PC-3 (cell line): ENCODE measurements at regions not wholly inside any gene's neighbourhood (a gene's known extent, or its start where the extent isn't known, plus 50 kb on each side); places are given as distances from the start of the nearest gene placed in this dataset.
A peak's percentile ranks its signal among the peaks of the same experiment; 100 is the strongest.

ENCODE experiments used
- ATAC-seq: fragments of 200-7000 bp; cut with Tn5 transposase; 2 replicates; pipeline ENCODE4 v1.9.1; 2020; ENCODE audit warnings: mild to moderate bottlenecking, moderate library complexity
- BruUV-seq: library from RNA; stranded (reverse); fragments of 400-500 nt; replicated peaks from 2 replicates; lab custom pipeline; 2021; lab: Mats Ljungman, UMichigan
- CTCF ChIA-PET: fragments of 300-600 bp; sonication (Branson Sonifier 250); formaldehyde crosslinking; loops from one replicate; lab custom pipeline; 2022; ENCODE audit warnings: antibody characterized with exemption; lab: Charles Lee
- POLR2A ChIA-PET: fragments of 300-600 bp; sonication (Branson Sonifier 250); formaldehyde crosslinking; loops from one replicate; lab custom pipeline; 2022; ENCODE audit warnings: antibody characterized with exemption; ENCODE audit not compliant: unreplicated experiment; lab: Charles Lee
- DNase-seq: peaks from one replicate; pipeline ENCODE4 v3.0.0-alpha.2; 2015
- H2AFZ ChIP-seq: fragments of 300-600 bp; sonication (generic); 2 replicates; pipeline ENCODE4 v1.6.0; 2016; ENCODE audit warnings: antibody characterized with exemption, low read length
- H3F3A ChIP-seq: fragments of 300-600 bp; sonication (generic); one replicate; pipeline ENCODE4 v1.6.0; 2017; ENCODE audit warnings: antibody characterized with exemption, low read length, control low read depth, mild to moderate bottlenecking; ENCODE audit not compliant: unreplicated experiment
- H3K27ac ChIP-seq: fragments of 300-600 bp; sonication (generic); 2 replicates; pipeline ENCODE4 v1.5.1; 2016; ENCODE audit warnings: mild to moderate bottlenecking, low read length
- H3K27me3 ChIP-seq: fragments of 300-600 bp; sonication (generic); 2 replicates; pipeline ENCODE4 v1.6.1; 2016; ENCODE audit warnings: low read length, mixed read lengths
- H3K36me3 ChIP-seq: fragments of 300-600 bp; sonication (generic); 2 replicates; pipeline ENCODE4 v1.6.1; 2016; ENCODE audit warnings: low read depth, mixed run types, low read length, mixed read lengths
- H3K4me1 ChIP-seq: fragments of 300-600 bp; sonication (generic); 2 replicates; pipeline ENCODE4 v1.5.1; 2016; ENCODE audit warnings: low read length; ENCODE audit not compliant: insufficient read depth
- H3K4me2 ChIP-seq: fragments of 300-600 bp; sonication (generic); 2 replicates; pipeline ENCODE4 v1.6.0; 2016; ENCODE audit warnings: low read length
- H3K4me3 ChIP-seq: fragments of 300-600 bp; sonication (generic); 2 replicates; pipeline ENCODE4 v1.5.1; 2016; ENCODE audit warnings: mild to moderate bottlenecking, low read length, mixed read lengths
- H3K79me2 ChIP-seq: fragments of 300-600 bp; sonication (generic); 2 replicates; pipeline ENCODE4 v1.6.1; 2017; ENCODE audit warnings: low read length, mixed read lengths
- H3K9ac ChIP-seq: fragments of 300-600 bp; sonication (generic); 2 replicates; pipeline ENCODE4 v1.6.0; 2016; ENCODE audit warnings: mild to moderate bottlenecking, low read length
- H3K9me2 ChIP-seq: fragments of 300-600 bp; sonication (generic); replicated peaks from 2 replicates; pipeline ENCODE4 v1.6.1; 2016; ENCODE audit warnings: mixed run types, low read length, mixed read lengths
- H3K9me3 ChIP-seq: fragments of 300-600 bp; sonication (generic); 2 replicates; pipeline ENCODE4 v1.6.1; 2016; ENCODE audit warnings: low read length, mixed read lengths
- H4K20me1 ChIP-seq: fragments of 300-600 bp; sonication (generic); 2 replicates; pipeline ENCODE4 v1.6.1; 2016; ENCODE audit warnings: low read length, mixed read lengths
- CTCF ChIP-seq: fragments of 300-600 bp; sonication (generic); conservative IDR thresholded peaks from 2 replicates; pipeline ENCODE4 v1.5.1; 2017; ENCODE audit warnings: antibody characterized with exemption, low read depth, mild to moderate bottlenecking, low read length
- EZH2 ChIP-seq: fragments of 300-600 bp; sonication (generic); IDR thresholded peaks from one replicate; pipeline ENCODE4 v1.6.1; 2017; ENCODE audit warnings: antibody characterized with exemption, mild to moderate bottlenecking, low read length; ENCODE audit not compliant: unreplicated experiment
- EZH2phosphoT487 ChIP-seq: fragments of 300-600 bp; sonication (generic); IDR thresholded peaks from 2 replicates; pipeline ENCODE4 v1.6.1; 2018; ENCODE audit warnings: mild to moderate bottlenecking, antibody characterized with exemption, low read length, borderline replicate concordance
- intact Hi-C: fragments of 100-400 bp; cut with micrococcal nuclease; formaldehyde crosslinking; loops from 2 replicates; pipeline ENCODE4 v1.9.0; 2023

- Histone ChIP-seq H2AFZ (no peak overlapping the region), H3K4me3 (no peak overlapping the region), H3K79me2 (no peaks in the 10 kb centered on the region), H3K36me3 (no peaks in the 10 kb centered on the region), H3K4me2 (peak overlapping the region; percentile 32), H3K4me1 (peaks cover 26% of the 10 kb centered on the region), H3K27me3 (no peaks in the 10 kb centered on the region), H4K20me1 (no peaks in the 10 kb centered on the region), H3F3A (peaks cover 9% of the 10 kb centered on the region), H3K9me3 (no peaks in the 10 kb centered on the region), H3K9me2 (no peaks in the 10 kb centered on the region), H3K9ac (peak overlapping the region; percentile 62), H3K27ac (peak overlapping the region; percentile 93)
- ATAC-seq (no peak), DNase-seq (no peak)
- CTCF ChIA-PET = no interaction called here
- POLR2A ChIA-PET = interaction anchor here (0.5 kb wide), 1 partner anchor 74 kb away, joined by 3 read pairs; no protein-coding TSS in a partner anchor
- TF ChIP-seq EZH2 (no peak), CTCF (peak; percentile 61)
- BruUV-seq = TSS peak; percentile 90
- intact Hi-C loops = loop anchor here (1.0 to 2.0 kb wide), 2 partner anchors 10 to 179 kb away; no protein-coding TSS in a partner anchor
Observed at GRCh38 chr12:89769483-89769818, 60.8 kb upstream of the ATP2B1 start.

- H4K20me1 ChIP-seq = no peaks in the 10 kb centered on the region
- H3K9me3 ChIP-seq = no peaks in the 10 kb centered on the region
- POLR2A ChIA-PET = interaction anchor here (0.5 kb wide), 1 partner anchor 73 kb away, joined by 3 read pairs; no protein-coding TSS in a partner anchor
- H3F3A ChIP-seq = peaks cover 9% of the 10 kb centered on the region
- H2AFZ ChIP-seq = no peak overlapping the region
- no peaks in the 10 kb centered on the region for H3K9me2 ChIP-seq
- peak overlapping the region; percentile 63 for H3K9ac ChIP-seq
- ATAC-seq (peak; percentile 95), DNase-seq (peak; percentile 98)
- no peak overlapping the region for H3K4me3 ChIP-seq
- no peak for TF ChIP-seq EZH2phosphoT487
- no peak for TF ChIP-seq CTCF
- no peak for TF ChIP-seq EZH2
- no peaks in the 10 kb centered on the region for H3K36me3 ChIP-seq
- intact Hi-C loops = loop anchor here (1.0 to 2.0 kb wide), 2 partner anchors 10 to 180 kb away; no protein-coding TSS in a partner anchor
- no TSS peak for BruUV-seq
- CTCF ChIA-PET = no interaction called here
- no peaks in the 10 kb centered on the region for H3K79me2 ChIP-seq
- H3K27ac ChIP-seq = peak overlapping the region; percentile 93
- H3K4me2 ChIP-seq = peak overlapping the region; percentile 48
- H3K27me3 ChIP-seq = no peaks in the 10 kb centered on the region
- peaks cover 22% of the 10 kb centered on the region for H3K4me1 ChIP-seq
Observed at GRCh38 chr12:89768586-89769482, 60.2 kb upstream of the ATP2B1 start.
